ENCODE measurements at regions not wholly inside any gene's neighbourhood (a gene's known extent, or its start where the extent isn't known, plus 50 kb on each side); places are given as distances from the start of the nearest gene placed in this dataset.

DNA sequence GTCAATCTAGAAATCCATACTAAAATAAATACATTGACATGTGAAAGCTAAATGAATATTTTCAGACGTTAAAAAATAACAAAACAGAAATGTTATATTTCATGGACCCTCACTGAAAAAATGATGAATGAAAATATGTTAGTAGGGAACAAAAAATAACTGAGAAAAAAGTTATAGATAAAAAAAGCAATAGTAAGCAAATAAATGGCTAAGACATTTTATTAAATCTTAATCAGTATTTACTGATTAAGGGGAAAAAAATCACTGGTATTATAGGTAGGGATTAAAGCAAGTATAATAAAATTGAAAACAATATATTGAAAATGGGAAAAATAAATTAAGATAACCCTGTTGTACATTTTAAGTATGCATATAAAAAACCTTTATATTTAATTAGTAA is 468.1 kb upstream of the MANEA start:
- dilution Hi-C loops (cut with HindIII; ENCODE audit: low sequenced_read_pairs, unreplicated experiment): no loop called here
- no peaks in the 10 kb centered on the region for H4K20me1 ChIP-seq (ENCODE audit: insufficient read depth, low read length)
- H4K91ac ChIP-seq (ENCODE audit: insufficient read depth, low read depth, low read length): no peak overlapping the region
- H4K5ac ChIP-seq (ENCODE audit: low read depth, low read length): no peak overlapping the region
- H2BK5ac ChIP-seq (ENCODE audit: low read depth, low read length, poor library complexity, severe bottlenecking): no peak overlapping the region
- H2BK20ac ChIP-seq (ENCODE audit: low read depth, low read length): no peak overlapping the region
- no peaks in the 10 kb centered on the region for H3K27me3 ChIP-seq (ENCODE audit: control insufficient read depth, insufficient read depth, low read length)
- ChIA-PET CTCF (no interaction called here), POLR2A (ENCODE audit: unreplicated experiment) (no interaction called here)
- in situ Hi-C loops (cut with MboI; ENCODE audit: low sequenced_read_pairs): no loop called here
- intact Hi-C loops (cut with micrococcal nuclease): no loop called here
- no peaks in the 10 kb centered on the region for H3K9me3 ChIP-seq (ENCODE audit: control insufficient read depth, insufficient read depth, low read length)
- H3K14ac ChIP-seq (replicated peaks; ENCODE audit: low read depth, low read length): no peak overlapping the region
- H3K27ac ChIP-seq (ENCODE audit: insufficient read depth, low read length): no peak overlapping the region
- no peaks in the 10 kb centered on the region for H3K4me1 ChIP-seq (ENCODE audit: control insufficient read depth, insufficient read depth, low read length)
- no peaks in the 10 kb centered on the region for H3K79me1 ChIP-seq (ENCODE audit: low read depth in 1 of 2, low read length in 2 of 2)
- no peak overlapping the region for H2BK120ac ChIP-seq (ENCODE audit: low read depth, low read length)
- no peak overlapping the region for H3K18ac ChIP-seq (ENCODE audit: low read depth, low read length)
- no peak for ATAC-seq (ENCODE audit: low read depth)
- no peak overlapping the region for H3K4ac ChIP-seq (ENCODE audit: low read depth, low read length)
- BruUV-seq (replicated peaks): no TSS peak
- no peak overlapping the region for H3K9ac ChIP-seq (ENCODE audit: low read depth, low read length)
- no peak overlapping the region for H2BK15ac ChIP-seq (ENCODE audit: low read depth, low read length)
- H2AK9ac ChIP-seq (replicated peaks; ENCODE audit: low read depth, low read length, poor library complexity): no peak overlapping the region
- no peak overlapping the region for H4K8ac ChIP-seq (ENCODE audit: low read depth in 2 of 2, low read length in 2 of 2)
- no CpG with 5 or more reads among the region's 1 CpG for WGBS, 2 experiments (ENCODE audit: extremely low coverage in 2 of 2, insufficient read length in 1 of 2)
- no peak for DNase-seq
- no peak overlapping the region for H2AFZ ChIP-seq (replicated peaks; ENCODE audit: low read length, poor library complexity)
- no peak overlapping the region for H3K4me2 ChIP-seq (ENCODE audit: low read depth, low read length)
- no peaks in the 10 kb centered on the region for H3K36me3 ChIP-seq (ENCODE audit: control insufficient read depth, insufficient read depth, low read length)
- no peak overlapping the region for H3K23ac ChIP-seq (ENCODE audit: low read depth, low read length)
- no peak overlapping the region for H3K56ac ChIP-seq (ENCODE audit: extremely low read depth, insufficient read depth, low read length)
- no peak overlapping the region for H2AK5ac ChIP-seq (ENCODE audit: low read depth, low read length)
- TF ChIP-seq MAZ (IDR thresholded peaks at IDR 0.05; ENCODE audit: borderline replicate concordance, low read depth, low read length) (no peak), MAFK (IDR thresholded peaks at IDR 0.05; ENCODE audit: low read depth, low read length) (peak; percentile 42; the same call in 1 of the 2 replicates)
- H3K4me3 ChIP-seq (ENCODE audit: insufficient read depth, low read depth, low read length): no peak overlapping the region
- no peaks in the 10 kb centered on the region for H3K9me1 ChIP-seq (ENCODE audit: insufficient read depth, low read length)

All from IMR-90 (cell line).